HG03066 (cell line): ENCODE measurements at regions not wholly inside any gene's neighbourhood (a gene's known extent, or its start where the extent isn't known, plus 50 kb on each side); places are given as distances from the start of the nearest gene placed in this dataset.
"Not testable (repeated sequence)": the region's sequence is repeated elsewhere in the genome, so short reads cannot be mapped to it uniquely, and the experiment has no call there.

Experiments
- ATAC-seq: cut with Tn5 transposase; IDR thresholded peaks from one replicate; pipeline ENCODE4 v1.9.1; 2021; ENCODE audit warnings: low read depth; ENCODE audit not compliant: unreplicated experiment

- not testable (repeated sequence) for ATAC-seq
Measured at GRCh38 chr17:20895426-20895825, 147.4 kb downstream of the USP22 start.

- no peak for ATAC-seq
Measured at GRCh38 chr17:20896153-20896649, 146.6 kb downstream of the USP22 start.

- ATAC-seq = not testable (repeated sequence)
Measured at GRCh38 chr17:20898726-20899125, 144.1 kb downstream of the USP22 start.

DNA sequence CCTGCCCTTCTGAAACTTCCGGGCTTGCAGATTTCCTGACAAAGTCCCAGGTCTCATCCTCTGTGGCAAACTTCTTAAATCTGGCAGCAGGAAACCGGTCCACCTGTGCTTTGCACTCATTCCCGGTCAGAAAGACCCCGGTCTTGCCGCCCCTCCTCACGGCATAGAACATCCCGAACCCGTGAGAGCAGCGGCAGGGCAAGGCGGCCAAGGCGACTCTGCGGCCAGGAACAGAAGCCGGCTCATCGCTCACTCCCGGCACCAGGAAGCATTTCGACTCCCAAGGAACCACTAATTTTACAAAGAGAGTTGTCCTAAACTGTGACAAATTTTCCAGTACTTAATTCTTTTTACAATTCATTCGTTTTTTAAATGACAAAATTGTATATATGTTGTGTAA lies 140.3 kb downstream of the USP22 start:
- ATAC-seq = not testable (repeated sequence)

GRCh38 chr17:20903549-20903948 lies 139.3 kb downstream of the USP22 start:
- not testable (repeated sequence) for ATAC-seq

DNA sequence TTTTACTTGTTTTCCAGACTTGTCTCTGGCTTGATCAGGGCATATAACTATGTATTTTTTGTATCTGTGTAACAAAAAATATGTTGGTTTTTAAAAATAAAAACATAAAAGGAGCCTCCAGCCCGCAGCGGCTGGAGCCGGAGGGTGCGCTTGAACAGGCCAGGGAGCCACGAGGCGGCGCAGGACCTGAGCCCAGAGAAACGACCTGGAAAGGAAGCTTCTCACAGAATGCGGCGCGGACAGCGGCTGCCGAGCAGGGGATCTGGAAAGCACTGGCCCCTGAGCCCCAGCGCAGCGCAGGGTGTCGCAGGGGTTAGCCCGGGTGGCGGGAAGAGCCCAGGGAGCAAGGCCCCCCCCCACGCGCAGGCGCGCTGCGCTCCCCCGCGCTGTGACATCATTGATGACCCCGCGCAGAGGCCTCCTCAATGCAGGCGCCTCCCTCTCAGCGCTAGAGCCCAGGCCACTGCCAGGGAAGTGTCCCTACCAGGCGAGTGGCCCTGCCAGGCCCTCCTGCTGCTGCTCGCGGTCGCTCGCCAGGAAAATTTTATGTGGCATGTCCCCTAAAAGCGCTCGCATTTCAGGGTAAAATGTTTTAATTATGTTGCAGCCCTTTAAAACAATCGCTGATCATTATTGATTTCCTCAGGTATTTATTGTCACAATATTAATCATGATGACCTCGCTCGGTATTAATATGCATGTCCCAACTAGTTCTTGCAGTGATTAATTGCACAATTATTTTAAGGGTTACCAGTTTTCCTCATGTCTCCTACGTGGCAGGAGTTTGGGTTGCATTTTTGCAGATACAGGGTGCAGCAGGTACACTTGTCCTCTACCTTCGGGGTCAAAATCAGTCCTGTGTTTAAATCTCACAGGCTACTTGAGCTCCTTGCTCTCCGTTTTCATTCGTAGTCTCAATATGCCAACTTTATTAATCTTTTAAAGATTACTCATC lies 134.2 kb downstream of the USP22 start:
- peak; percentile 92 for ATAC-seq

DNA sequence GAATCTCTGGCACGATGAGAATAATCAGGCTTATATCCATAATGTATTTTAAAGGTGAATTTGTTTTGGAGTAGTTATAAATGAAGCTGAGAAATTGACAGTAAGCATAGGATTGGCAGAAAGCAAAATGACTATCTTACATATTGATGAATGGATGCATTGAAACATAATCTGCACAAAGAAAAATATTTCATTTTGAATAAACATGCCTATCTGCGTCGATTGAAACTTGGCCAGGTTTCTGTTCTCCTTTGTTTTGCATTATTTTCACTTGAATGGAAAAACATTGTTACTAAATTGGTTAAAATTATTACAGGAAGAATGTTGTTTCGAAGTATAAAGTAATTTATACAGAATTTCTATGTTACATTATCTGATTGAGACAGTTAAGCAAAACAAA lies 128.2 kb downstream of the USP22 start:
- no peak for ATAC-seq

DNA sequence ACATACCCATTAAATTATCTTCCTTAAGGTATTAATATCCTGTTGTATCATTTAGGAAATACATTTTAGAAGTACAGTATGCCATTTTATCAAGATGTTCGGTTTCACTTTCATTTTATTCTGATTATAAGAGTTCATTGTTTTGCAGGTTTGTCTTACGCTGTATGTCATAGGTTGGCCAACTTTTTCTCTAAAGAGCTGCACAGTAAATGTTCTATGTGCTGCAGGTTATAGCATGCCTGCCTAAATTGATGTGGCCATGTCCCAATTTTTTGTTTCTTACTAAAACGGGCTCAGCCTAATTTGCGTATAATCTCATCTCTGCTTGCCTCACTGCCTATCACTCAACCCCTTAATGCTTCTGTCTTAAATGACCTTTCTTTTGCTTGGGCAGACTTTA lies 126.4 kb downstream of the USP22 start:
- ATAC-seq = no peak

GRCh38 chr17:20917610-20918306 lies 125.1 kb downstream of the USP22 start:
- ATAC-seq = not testable (repeated sequence)

GRCh38 chr17:20920095-20920814 lies 122.6 kb downstream of the USP22 start:
- no peak for ATAC-seq

DNA sequence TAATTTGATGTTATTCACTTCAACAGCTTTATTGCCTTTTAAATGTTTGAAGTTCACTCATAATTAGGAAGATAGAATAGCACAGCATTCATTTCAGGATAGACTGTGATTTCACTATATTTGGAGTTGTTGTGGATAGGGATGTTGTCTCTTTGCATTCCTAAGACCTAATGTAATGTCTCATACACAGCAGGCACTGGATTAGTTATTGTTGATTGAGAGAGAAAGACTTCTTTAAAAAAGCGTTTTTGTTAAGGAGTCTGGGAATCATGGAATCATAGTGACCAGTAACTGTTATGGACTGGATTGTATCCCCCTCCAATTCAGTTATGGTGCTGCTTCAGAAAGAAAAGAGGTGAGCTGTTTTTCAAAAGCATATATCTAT lies 122.0 kb downstream of the USP22 start:
- ATAC-seq = no peak

DNA sequence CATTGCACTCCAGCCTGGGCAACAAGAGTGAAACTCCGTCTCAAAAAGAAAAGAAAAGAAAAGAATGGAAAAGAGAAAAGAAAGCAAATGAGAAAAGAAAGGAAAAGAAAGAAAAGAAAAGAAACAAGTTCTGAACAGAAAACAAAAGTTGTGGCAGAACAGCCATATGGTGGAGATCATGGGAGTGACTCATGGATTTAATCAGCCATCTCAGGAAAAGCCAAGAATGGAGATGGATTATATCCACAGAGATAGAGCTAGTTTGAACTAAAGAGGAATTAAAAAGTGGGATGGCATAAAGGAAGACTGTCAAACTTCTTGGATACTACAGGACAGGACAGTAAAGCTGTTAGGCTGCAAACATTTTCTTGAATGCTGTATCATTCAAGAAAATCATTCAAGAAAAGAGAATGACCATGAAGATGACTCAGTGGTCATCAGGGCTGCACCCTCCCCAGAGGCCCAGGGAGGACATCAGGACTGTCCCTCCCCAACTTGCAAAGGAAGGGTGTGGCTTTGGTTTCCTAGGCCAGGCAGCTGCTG lies 120.6 kb downstream of the USP22 start:
- ATAC-seq = no peak

GRCh38 chr17:20924306-20924705 lies 118.5 kb downstream of the USP22 start:
- no peak for ATAC-seq

DNA sequence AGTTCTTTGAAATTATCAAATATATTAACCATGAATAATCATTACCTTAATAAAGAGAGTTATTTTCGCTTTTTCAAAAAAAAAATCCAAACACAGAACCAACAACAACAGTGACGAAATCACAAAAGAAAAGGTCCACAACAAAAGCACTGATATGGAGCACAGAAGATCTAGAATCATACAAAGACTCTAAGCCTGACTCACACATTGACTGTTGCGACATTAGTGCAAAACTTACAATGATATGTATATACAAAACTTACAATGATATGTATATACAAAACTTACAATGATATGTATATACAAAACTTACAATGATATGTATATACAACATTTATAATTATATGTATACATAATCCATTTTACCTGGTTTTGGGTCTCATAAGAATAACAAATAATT lies 117.7 kb downstream of the USP22 start:
- ATAC-seq = no peak

- ATAC-seq = no peak
Measured at GRCh38 chr17:20925954-20926353, 116.9 kb downstream of the USP22 start.

GRCh38 chr17:20926532-20926931 lies 116.3 kb downstream of the USP22 start:
- no peak for ATAC-seq

- no peak for ATAC-seq
Measured at GRCh38 chr17:20927308-20927977, 115.4 kb downstream of the USP22 start.

DNA sequence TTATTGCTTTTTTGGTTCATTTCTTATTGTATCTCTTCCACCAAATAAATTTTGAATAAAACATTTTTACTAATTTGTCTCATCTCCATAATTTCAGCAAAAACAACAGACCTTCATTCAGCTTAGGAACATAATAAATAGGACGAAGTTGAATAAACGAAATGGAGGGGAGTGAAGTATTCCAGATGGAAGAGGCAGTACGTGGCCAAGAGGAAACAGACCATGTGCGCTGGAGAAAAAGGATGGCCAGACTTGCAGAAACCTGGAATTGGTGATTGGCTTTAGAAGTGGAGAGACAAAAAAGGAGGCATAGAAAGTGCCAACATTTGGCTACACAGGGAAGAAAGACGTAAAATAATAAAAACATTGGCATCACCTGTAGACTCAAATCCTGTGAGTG lies 113.5 kb downstream of the USP22 start:
- ATAC-seq = no peak

- ATAC-seq = no peak
Measured at GRCh38 chr17:20930081-20930760, 112.6 kb downstream of the USP22 start.
